ENCODE measurements at regions not wholly inside any gene's neighbourhood (a gene's known extent, or its start where the extent isn't known, plus 50 kb on each side); places are given as distances from the start of the nearest gene placed in this dataset.
"Not testable (repeated sequence)": the region's sequence is repeated elsewhere in the genome, so short reads cannot be mapped to it uniquely, and the experiment has no call there.

- H3K56ac ChIP-seq (replicated peaks; ENCODE audit: insufficient read length, low read depth, low read length); H3K79me1 ChIP-seq (ENCODE audit: low read depth, low read length); H3K4me2 ChIP-seq (ENCODE audit: insufficient read depth in 1 of 2, low read depth in 2 of 2, low read length in 2 of 2); DNase-seq (ENCODE audit: low read depth in 1 of 2, low spot score in 2 of 2); H3K23ac ChIP-seq (ENCODE audit: insufficient read length); H4K8ac ChIP-seq (ENCODE audit: extremely low read depth, insufficient read depth, low read length); CTCF ChIA-PET (ENCODE audit: partially characterized antibody); H3K4me1 ChIP-seq (replicated peaks in 1 of 4; ENCODE audit: control insufficient read depth in 3 of 4, insufficient read depth in 4 of 4, low read length in 3 of 4); H2AFZ ChIP-seq (ENCODE audit: low read length); H3K27ac ChIP-seq (ENCODE audit: low read depth, low read length); H3K9me3 ChIP-seq (ENCODE audit: insufficient read depth in 2 of 2, low read depth in 1 of 2, low read length in 1 of 2); H2AK5ac ChIP-seq (ENCODE audit: low read depth, low read length); H3K18ac ChIP-seq (ENCODE audit: extremely low read depth, low read length); H3K4me3 ChIP-seq (ENCODE audit: extremely low read depth in 1 of 4, insufficient read depth in 2 of 4, low read depth in 3 of 4, low read length in 4 of 4); FAIRE-seq; H4K5ac ChIP-seq (ENCODE audit: insufficient read length, low read depth, low read length); H3K4ac ChIP-seq (replicated peaks; ENCODE audit: insufficient read length, low read depth, low read length); H2BK15ac ChIP-seq (ENCODE audit: low read length); H2BK20ac ChIP-seq (ENCODE audit: low read length); H2BK120ac ChIP-seq (replicated peaks; ENCODE audit: low read depth, low read length); H2BK5ac ChIP-seq (ENCODE audit: low read depth, low read length); H3K23me2 ChIP-seq (ENCODE audit: low read depth, low read length); H4K91ac ChIP-seq (replicated peaks; ENCODE audit: insufficient read length, low read length); H3K27me3 ChIP-seq (replicated peaks in 1 of 4; ENCODE audit: control insufficient read depth in 3 of 4, extremely low read depth in 1 of 4, insufficient read depth in 3 of 4, low read length in 3 of 4); H2BK12ac ChIP-seq (ENCODE audit: low read depth, low read length); H3K9ac ChIP-seq (replicated peaks in 1 of 4; ENCODE audit: extremely low read depth in 1 of 4, low read depth in 3 of 4, low read length in 3 of 4); H4K20me1 ChIP-seq (replicated peaks in 1 of 2; ENCODE audit: control insufficient read depth in 1 of 2, insufficient read depth in 2 of 2, low read length in 2 of 2); H3K36me3 ChIP-seq (ENCODE audit: control insufficient read depth in 2 of 4, insufficient read depth in 4 of 4, low read length in 3 of 4); POLR2A ChIA-PET (ENCODE audit: partially characterized antibody); H3K79me2 ChIP-seq (ENCODE audit: control insufficient read depth in 1 of 2, insufficient read depth in 2 of 2, low read length in 2 of 2); H3K14ac ChIP-seq (ENCODE audit: insufficient read length): not testable (repeated sequence)
- 94% methylated on average over 15 of the region's 18 CpGs; no CpG with 5 or more reads in 1 of the 2 experiments for WGBS, 2 experiments (ENCODE audit: extremely low coverage in 1 of 2, insufficient coverage in 1 of 2, insufficient read length in 1 of 2, insufficient replicate concordance in 2 of 2, low coverage in 1 of 2, low lambda C conversion rate in 2 of 2, missing lambda C conversion rate in 1 of 2)
Observed at GRCh38 chr15:22710831-22711341, 75.6 kb upstream of the NIPA1 start.

- H4K91ac ChIP-seq (replicated peaks; ENCODE audit: insufficient read length, low read length); H4K8ac ChIP-seq (ENCODE audit: extremely low read depth, insufficient read depth, low read length); H3K4ac ChIP-seq (replicated peaks; ENCODE audit: insufficient read length, low read depth, low read length); H3K79me2 ChIP-seq (ENCODE audit: control insufficient read depth in 1 of 2, insufficient read depth in 2 of 2, low read length in 2 of 2); H4K20me1 ChIP-seq (replicated peaks in 1 of 2; ENCODE audit: control insufficient read depth in 1 of 2, insufficient read depth in 2 of 2, low read length in 2 of 2); H2BK5ac ChIP-seq (ENCODE audit: low read depth, low read length); H3K23ac ChIP-seq (ENCODE audit: insufficient read length); H3K36me3 ChIP-seq (ENCODE audit: control insufficient read depth in 2 of 4, insufficient read depth in 4 of 4, low read length in 3 of 4); H2AK5ac ChIP-seq (ENCODE audit: low read depth, low read length); H2AFZ ChIP-seq (ENCODE audit: low read length); POLR2A ChIA-PET (ENCODE audit: partially characterized antibody); H3K14ac ChIP-seq (ENCODE audit: insufficient read length); H3K18ac ChIP-seq (ENCODE audit: extremely low read depth, low read length); H3K56ac ChIP-seq (replicated peaks; ENCODE audit: insufficient read length, low read depth, low read length); H2BK120ac ChIP-seq (replicated peaks; ENCODE audit: low read depth, low read length); H2BK20ac ChIP-seq (ENCODE audit: low read length); DNase-seq (ENCODE audit: low read depth in 1 of 2, low spot score in 2 of 2); H4K5ac ChIP-seq (ENCODE audit: insufficient read length, low read depth, low read length); FAIRE-seq; H2BK12ac ChIP-seq (ENCODE audit: low read depth, low read length); H3K9ac ChIP-seq (replicated peaks in 1 of 4; ENCODE audit: extremely low read depth in 1 of 4, low read depth in 3 of 4, low read length in 3 of 4); H3K79me1 ChIP-seq (ENCODE audit: low read depth, low read length); H3K4me2 ChIP-seq (ENCODE audit: insufficient read depth in 1 of 2, low read depth in 2 of 2, low read length in 2 of 2); H3K23me2 ChIP-seq (ENCODE audit: low read depth, low read length); H3K27ac ChIP-seq (ENCODE audit: low read depth, low read length); H3K9me3 ChIP-seq (ENCODE audit: insufficient read depth in 2 of 2, low read depth in 1 of 2, low read length in 1 of 2); H2BK15ac ChIP-seq (ENCODE audit: low read length); H3K4me1 ChIP-seq (replicated peaks in 1 of 4; ENCODE audit: control insufficient read depth in 3 of 4, insufficient read depth in 4 of 4, low read length in 3 of 4); CTCF ChIA-PET (ENCODE audit: partially characterized antibody); H3K27me3 ChIP-seq (replicated peaks in 1 of 4; ENCODE audit: control insufficient read depth in 3 of 4, extremely low read depth in 1 of 4, insufficient read depth in 3 of 4, low read length in 3 of 4): not testable (repeated sequence)
- H3K4me3 ChIP-seq (ENCODE audit: extremely low read depth in 1 of 4, insufficient read depth in 2 of 4, low read depth in 3 of 4, low read length in 4 of 4), result peak overlapping the region in 1 of 4 experiments; percentile 48; a peak in 1 of 8 replicates
- 80% methylated on average over 1 of the region's 1 CpG; no CpG with 5 or more reads in 1 of the 2 experiments for WGBS, 2 experiments (ENCODE audit: extremely low coverage in 1 of 2, insufficient coverage in 1 of 2, insufficient read length in 1 of 2, insufficient replicate concordance in 2 of 2, low coverage in 1 of 2, low lambda C conversion rate in 2 of 2, missing lambda C conversion rate in 1 of 2)
Observed at GRCh38 chr15:22713933-22714332, 72.5 kb upstream of the NIPA1 start.

Measured in H1 (cell line).